DOHH2 (cell line): ENCODE measurements at regions not wholly inside any gene's neighbourhood (a gene's known extent, or its start where the extent isn't known, plus 50 kb on each side); places are given as distances from the start of the nearest gene placed in this dataset.

Experiments used
- H3F3A ChIP-seq: fragments of 200-600 bp; sonication (generic), shearing (Covaris generic); 2 replicates; pipeline ENCODE4 v1.6.0; 2016; ENCODE audit warnings: antibody characterized with exemption, mild to moderate bottlenecking; ENCODE audit not compliant: control insufficient read depth, insufficient read depth
- H3K27ac ChIP-seq: fragments of 200-600 bp; sonication (generic); 2 replicates; pipeline ENCODE4 v1.5.1; 2014; ENCODE audit warnings: low read depth, mild to moderate bottlenecking, low read length, moderate library complexity
- H3K27me3 ChIP-seq: fragments of 200-600 bp; sonication (generic); 2 replicates; pipeline ENCODE4 v1.6.1; 2014; ENCODE audit warnings: mild to moderate bottlenecking, low read length, mixed read lengths; ENCODE audit not compliant: control insufficient read depth
- H3K36me3 ChIP-seq: fragments of 200-600 bp; sonication (generic); 2 replicates; pipeline ENCODE4 v1.6.1; 2014; ENCODE audit warnings: mild to moderate bottlenecking, low read length, moderate library complexity, mixed read lengths; ENCODE audit not compliant: control insufficient read depth
- H3K4me1 ChIP-seq: fragments of 200-600 bp; sonication (generic); 2 replicates; pipeline ENCODE4 v1.6.1; 2014; ENCODE audit warnings: mild to moderate bottlenecking, low read length, mixed read lengths; ENCODE audit not compliant: control insufficient read depth
- H3K4me2 ChIP-seq: fragments of 200-600 bp; sonication (generic); 2 replicates; pipeline ENCODE4 v1.6.0; 2014; ENCODE audit warnings: mild to moderate bottlenecking, low read length, moderate library complexity
- H3K4me3 ChIP-seq: fragments of 200-600 bp; sonication (generic); 2 replicates; pipeline ENCODE4 v1.5.1; 2014; ENCODE audit warnings: mild to moderate bottlenecking, low read length, mixed read lengths
- H3K79me2 ChIP-seq: fragments of 200-600 bp; sonication (generic); 2 replicates; pipeline ENCODE4 v1.6.1; 2014; ENCODE audit warnings: mild to moderate bottlenecking, low read length, mixed read lengths; ENCODE audit not compliant: control insufficient read depth
- H3K9me2 ChIP-seq: fragments of 200-600 bp; sonication (generic); replicated peaks from 2 replicates; pipeline ENCODE4 v1.6.1; 2014; ENCODE audit warnings: mild to moderate bottlenecking, low read length, mixed read lengths; ENCODE audit not compliant: control insufficient read depth
- H3K9me3 ChIP-seq: fragments of 200-600 bp; sonication (generic); 2 replicates; pipeline ENCODE4 v1.6.1; 2014; ENCODE audit warnings: antibody characterized with exemption, low read length, mixed read lengths; ENCODE audit not compliant: control insufficient read depth, insufficient read depth
- H4K20me1 ChIP-seq: fragments of 200-600 bp; sonication (generic); 2 replicates; pipeline ENCODE4 v1.6.0; 2014; ENCODE audit warnings: low read depth, mild to moderate bottlenecking, antibody characterized with exemption, low read length, moderate library complexity; ENCODE audit not compliant: control insufficient read depth, insufficient read depth
- EZH2phosphoT487 ChIP-seq: fragments of 200-600 bp; sonication (generic); IDR thresholded peaks from 2 replicates; pipeline ENCODE4 v1.6.1; 2017; ENCODE audit warnings: borderline replicate concordance, mild to moderate bottlenecking, antibody characterized with exemption, low read length, moderate library complexity, mixed read lengths
- TF ChIP-seq, protein P1 (sequence below): fragments of 200-600 bp; sonication (generic); IDR thresholded peaks from one replicate; pipeline ENCODE4 v1.5.1; 2014; ENCODE audit warnings: antibody characterized with exemption, mild to moderate bottlenecking, low read depth, low read length; ENCODE audit not compliant: poor library complexity, severe bottlenecking

DNA sequence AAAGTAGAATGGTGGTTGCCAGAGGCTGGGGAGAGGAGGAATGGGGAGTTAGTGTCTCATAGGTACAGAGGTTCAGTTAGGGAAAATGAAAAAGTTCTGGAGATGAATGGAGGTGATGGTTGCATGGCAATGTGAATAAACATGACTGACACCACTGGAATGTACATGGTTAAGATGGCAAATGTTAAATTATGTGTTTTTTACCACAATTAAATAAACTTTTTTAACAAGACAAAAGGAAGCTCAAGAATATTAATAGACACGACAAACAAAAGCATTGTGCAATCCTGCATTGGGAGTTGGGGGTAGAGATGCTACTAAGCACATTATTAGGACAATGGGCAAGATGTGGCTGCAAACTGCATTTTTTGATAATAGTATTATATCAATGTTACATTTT is 147.7 kb downstream of the TWIST2 start:
- Histone ChIP-seq H3K4me2 (no peak overlapping the region), H3K4me1 (no peaks in the 10 kb centered on the region), H3K27me3 (no peaks in the 10 kb centered on the region), H3K4me3 (no peak overlapping the region), H4K20me1 (no peaks in the 10 kb centered on the region), H3K27ac (no peak overlapping the region), H3K9me3 (no peaks in the 10 kb centered on the region), H3F3A (no peaks in the 10 kb centered on the region), H3K36me3 (no peaks in the 10 kb centered on the region), H3K79me2 (no peaks in the 10 kb centered on the region), H3K9me2 (no peaks in the 10 kb centered on the region)
- TF ChIP-seq, protein P1, sequence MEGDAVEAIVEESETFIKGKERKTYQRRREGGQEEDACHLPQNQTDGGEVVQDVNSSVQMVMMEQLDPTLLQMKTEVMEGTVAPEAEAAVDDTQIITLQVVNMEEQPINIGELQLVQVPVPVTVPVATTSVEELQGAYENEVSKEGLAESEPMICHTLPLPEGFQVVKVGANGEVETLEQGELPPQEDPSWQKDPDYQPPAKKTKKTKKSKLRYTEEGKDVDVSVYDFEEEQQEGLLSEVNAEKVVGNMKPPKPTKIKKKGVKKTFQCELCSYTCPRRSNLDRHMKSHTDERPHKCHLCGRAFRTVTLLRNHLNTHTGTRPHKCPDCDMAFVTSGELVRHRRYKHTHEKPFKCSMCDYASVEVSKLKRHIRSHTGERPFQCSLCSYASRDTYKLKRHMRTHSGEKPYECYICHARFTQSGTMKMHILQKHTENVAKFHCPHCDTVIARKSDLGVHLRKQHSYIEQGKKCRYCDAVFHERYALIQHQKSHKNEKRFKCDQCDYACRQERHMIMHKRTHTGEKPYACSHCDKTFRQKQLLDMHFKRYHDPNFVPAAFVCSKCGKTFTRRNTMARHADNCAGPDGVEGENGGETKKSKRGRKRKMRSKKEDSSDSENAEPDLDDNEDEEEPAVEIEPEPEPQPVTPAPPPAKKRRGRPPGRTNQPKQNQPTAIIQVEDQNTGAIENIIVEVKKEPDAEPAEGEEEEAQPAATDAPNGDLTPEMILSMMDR = no peak
- TF ChIP-seq EZH2phosphoT487 = no peak

GRCh38 chr2:238996331-238997136 is 148.6 kb downstream of the TWIST2 start:
- no peak overlapping the region for H3K4me2 ChIP-seq
- no peaks in the 10 kb centered on the region for H3K9me2 ChIP-seq
- H3K79me2 ChIP-seq = no peaks in the 10 kb centered on the region
- H3K36me3 ChIP-seq = no peaks in the 10 kb centered on the region
- no peaks in the 10 kb centered on the region for H3K9me3 ChIP-seq
- H3K4me1 ChIP-seq = no peaks in the 10 kb centered on the region
- no peak overlapping the region for H3K27ac ChIP-seq
- no peaks in the 10 kb centered on the region for H3F3A ChIP-seq
- H3K27me3 ChIP-seq = no peaks in the 10 kb centered on the region
- H4K20me1 ChIP-seq = no peaks in the 10 kb centered on the region
- no peak overlapping the region for H3K4me3 ChIP-seq
- no peak for TF ChIP-seq EZH2phosphoT487
- TF ChIP-seq, protein P1 = no peak

- Histone ChIP-seq H3K9me2 (no peaks in the 10 kb centered on the region), H3K4me2 (no peak overlapping the region), H3K36me3 (no peaks in the 10 kb centered on the region), H3K4me3 (no peak overlapping the region), H3K27me3 (no peaks in the 10 kb centered on the region), H3K27ac (no peak overlapping the region), H3K4me1 (no peaks in the 10 kb centered on the region), H3F3A (no peaks in the 10 kb centered on the region), H4K20me1 (no peaks in the 10 kb centered on the region), H3K79me2 (no peaks in the 10 kb centered on the region), H3K9me3 (no peaks in the 10 kb centered on the region)
- TF ChIP-seq, protein P1 = no peak
- TF ChIP-seq EZH2phosphoT487 = no peak
Observed at GRCh38 chr2:238997137-238997390, 149.2 kb downstream of the TWIST2 start.
